GM12878 (cell line): ENCODE measurements at regions not wholly inside any gene's neighbourhood (a gene's known extent, or its start where the extent isn't known, plus 50 kb on each side); places are given as distances from the start of the nearest gene placed in this dataset.

Source experiments
- ATAC-seq: fragments of 200-7000 bp; cut with Tn5 transposase; 3 replicates; pipeline ENCODE4 v1.9.1; 2020; ENCODE audit warnings: mild to moderate bottlenecking, moderate library complexity
- BruUV-seq: library from RNA; stranded (reverse); fragments of 400-500 nt; replicated peaks from 2 replicates; lab custom pipeline; 2021; lab: Mats Ljungman, UMichigan
- CTCF ChIA-PET: fragments of 300-600 bp; sonication (Branson Sonifier 250); formaldehyde crosslinking; extraction: SDS; loops from one replicate; lab custom pipeline; 2021; ENCODE audit warnings: inconsistent platforms; lab: Yijun Ruan, JAX
- POLR2A ChIA-PET: fragments of 350-600 bp; formaldehyde crosslinking; extraction: SDS; loops from one replicate; lab custom pipeline; 2021; ENCODE audit warnings: inconsistent platforms; lab: Charles Lee
- RAD21 ChIA-PET: fragments of 300-600 bp; sonication (Branson Sonifier 250); formaldehyde crosslinking; loops from one replicate; lab custom pipeline; 2023; ENCODE audit warnings: antibody characterized with exemption; ENCODE audit not compliant: unreplicated experiment; lab: Charles Lee
- SMC1A ChIA-PET: fragments of 300-600 bp; sonication (Branson Sonifier 250); formaldehyde crosslinking; loops from one replicate; lab custom pipeline; 2023; ENCODE audit not compliant: unreplicated experiment, uncharacterized antibody; lab: Charles Lee
- DNase-seq: peaks from one replicate; pipeline ENCODE4 v3.0.0-alpha.2; 2011; ENCODE audit warnings: low read depth, low spot score
- FAIRE-seq: peaks from 3 replicates; lab custom pipeline; 2011; peaks lifted over from hg19 to GRCh38; lab: Jason Lieb, UNC
- H2AFZ ChIP-seq: 2 replicates; pipeline ENCODE4 v1.6.0; 2011; ENCODE audit warnings: low read depth, low read length, control low read depth; ENCODE audit not compliant: control insufficient read depth
- H3K27ac ChIP-seq: 2 replicates; pipeline ENCODE4 v1.5.1; 2011; ENCODE audit warnings: control low read depth; ENCODE audit not compliant: control insufficient read depth, insufficient read depth
- H3K27me3 ChIP-seq, 2 experiments: replicated peaks in 1 of 2; 2 replicates each; pipeline versions ENCODE4 v1.6.0 to v1.6.1; 2011; ENCODE audit warnings: low read length in 1 of 2; ENCODE audit not compliant: control insufficient read depth in 2 of 2, insufficient read depth in 2 of 2
- H3K36me3 ChIP-seq, 2 experiments: 2 replicates each; pipeline ENCODE4 v1.5.1; 2011; ENCODE audit warnings: low read length in 1 of 2; ENCODE audit not compliant: control insufficient read depth in 2 of 2, insufficient read depth in 2 of 2
- H3K4me1 ChIP-seq: 2 replicates; pipeline ENCODE4 v1.6.1; 2011; ENCODE audit warnings: mild to moderate bottlenecking, low read length, moderate library complexity, mixed read lengths; ENCODE audit not compliant: control insufficient read depth, insufficient read depth
- H3K4me2 ChIP-seq: 2 replicates; pipeline ENCODE4 v1.6.0; 2011; ENCODE audit warnings: control low read depth; ENCODE audit not compliant: control insufficient read depth, insufficient read depth
- H3K4me3 ChIP-seq: fragments of 200-600 bp; sonication (generic); 2 replicates; pipeline ENCODE4 v1.5.1; 2016
- H3K79me2 ChIP-seq: 2 replicates; pipeline ENCODE4 v1.6.0; 2011; ENCODE audit warnings: low read length; ENCODE audit not compliant: control insufficient read depth, insufficient read depth
- H3K9ac ChIP-seq: 2 replicates; pipeline ENCODE4 v1.8.0; 2011; ENCODE audit warnings: low read length, control low read depth, mixed read lengths; ENCODE audit not compliant: control insufficient read depth, insufficient read depth
- H3K9me3 ChIP-seq: replicated peaks from 3 replicates; pipeline ENCODE4 v1.5.1; 2011; ENCODE audit warnings: mild to moderate bottlenecking, low read length; ENCODE audit not compliant: control insufficient read depth, insufficient read depth
- H4K20me1 ChIP-seq: 2 replicates; pipeline ENCODE4 v1.6.0; 2011; ENCODE audit not compliant: control insufficient read depth, insufficient read depth
- CBX5 ChIP-seq: sonication (generic); IDR thresholded peaks from 2 replicates; pipeline ENCODE4 v1.6.1; 2016; ENCODE audit warnings: low read depth, moderate library complexity, mild to moderate bottlenecking, inconsistent platforms
- DPF2 ChIP-seq: fragments of 450-650 bp; IDR thresholded peaks from 2 replicates; pipeline ENCODE4 v1.6.1; 2017; ENCODE audit warnings: mild to moderate bottlenecking
- FOXK2 ChIP-seq: fragments of 450-650 bp; IDR thresholded peaks from 2 replicates; pipeline ENCODE4 v1.6.1; 2017; ENCODE audit warnings: mild to moderate bottlenecking, moderate library complexity
- HCFC1 ChIP-seq: fragments of 150-350 bp; IDR thresholded peaks from 2 replicates; pipeline ENCODE4 v1.6.1; 2014; ENCODE audit warnings: low read length
- HDAC2 ChIP-seq: fragments of 200-600 bp; sonication (generic); IDR thresholded peaks from 2 replicates; pipeline ENCODE4 v1.6.1; 2017
- JUND ChIP-seq: IDR thresholded peaks from 2 replicates; pipeline ENCODE4 v1.6.1; 2012; ENCODE audit warnings: low read depth, mild to moderate bottlenecking, low read length, improper control_type of control experiment, moderate library complexity
- KLF5 ChIP-seq: fragments of 450-650 bp; IDR thresholded peaks from 2 replicates; pipeline ENCODE4 v1.6.1; 2014; ENCODE audit warnings: mild to moderate bottlenecking; ENCODE audit not compliant: partially characterized antibody
- NFIC ChIP-seq: IDR thresholded peaks from 2 replicates; pipeline ENCODE4 v1.6.1; 2012; ENCODE audit warnings: low read depth, mild to moderate bottlenecking, inconsistent platforms, low read length, moderate library complexity
- POU2F2 ChIP-seq: IDR thresholded peaks from 3 replicates; pipeline ENCODE4 v1.6.1; 2011; ENCODE audit warnings: low read depth, mild to moderate bottlenecking, low read length, borderline replicate concordance
- SREBF2 ChIP-seq: IDR thresholded peaks from 2 replicates; pipeline ENCODE4 v1.6.1; 2012; ENCODE audit warnings: mild to moderate bottlenecking, low read length
- WGBS: methylation state at CpG from one replicate; pipeline ENCODE4 v1.1.6; 2016; ENCODE audit warnings: low lambda C conversion rate; ENCODE audit not compliant: insufficient replicate concordance, insufficient coverage; ENCODE audit errors: missing lambda C conversion rate; 5-methylcytosine and 5-hydroxymethylcytosine counted together
- in situ Hi-C: fragments of 300-500 bp; cut with MboI; formaldehyde crosslinking; loops from 9 replicates; pipeline ENCODE4 v1.14.3; 2018; ENCODE audit warnings: mixed read lengths
- intact Hi-C: fragments of 100-400 bp; cut with micrococcal nuclease; formaldehyde crosslinking; loops from one replicate; pipeline ENCODE4 v1.14.2; 2022; ENCODE audit not compliant: unreplicated experiment
- TF ChIP-seq, protein P1 (sequence below): fragments of 450-650 bp; IDR thresholded peaks from 2 replicates; pipeline ENCODE4 v1.6.1; 2017; ENCODE audit warnings: low read depth, mild to moderate bottlenecking, moderate library complexity
- TF ChIP-seq, protein P2 (sequence below): IDR thresholded peaks from 2 replicates; pipeline ENCODE4 v1.6.1; 2011; ENCODE audit warnings: low read depth, low read length, improper control_type of control experiment, borderline replicate concordance
- TF ChIP-seq, protein P3 (sequence below): fragments of 450-650 bp; IDR thresholded peaks from 2 replicates; pipeline ENCODE4 v1.6.1; 2016; ENCODE audit warnings: mild to moderate bottlenecking, moderate library complexity, borderline replicate concordance

DNA sequence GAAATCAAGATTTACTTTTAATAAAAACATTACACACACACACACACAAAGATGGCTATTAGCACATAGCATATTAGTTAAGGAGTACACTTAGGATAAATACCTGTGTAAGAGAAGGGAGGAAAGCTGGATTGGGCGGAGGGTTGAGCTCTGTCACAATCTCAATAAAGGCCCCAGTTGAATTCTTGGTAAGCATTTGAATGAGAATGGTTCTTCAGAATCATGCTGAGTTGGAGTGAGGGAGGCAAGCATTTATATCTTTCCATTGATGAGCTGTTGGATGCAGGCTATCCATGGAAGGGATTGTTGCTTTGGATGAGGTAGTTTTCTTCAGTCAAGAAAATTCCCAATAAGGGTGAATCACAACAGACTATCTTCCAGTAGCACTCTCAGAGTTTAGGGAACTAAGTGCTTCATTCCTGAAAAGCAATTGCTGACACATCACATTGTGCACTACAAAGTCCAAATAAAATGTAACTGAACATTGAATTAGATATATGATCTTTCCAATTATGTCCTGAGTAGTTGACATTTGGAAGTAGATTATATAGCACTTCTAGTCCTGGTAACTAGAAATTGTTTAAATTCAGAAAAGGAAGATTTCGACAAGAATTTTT lies 95.7 kb downstream of the SUCNR1 start:
- no peaks in the 10 kb centered on the region for H3K36me3 ChIP-seq
- H3K9me3 ChIP-seq, result no peaks in the 10 kb centered on the region
- H3K27me3 ChIP-seq, result no peaks in the 10 kb centered on the region
- in situ Hi-C loops (no loop called here), intact Hi-C loops (no loop called here)
- H2AFZ ChIP-seq, result no peak overlapping the region
- no peak for ATAC-seq
- BruUV-seq, result no TSS peak
- ChIA-PET RAD21 (no interaction called here), CTCF (interaction anchor here (1.0 kb wide), 1 partner anchor 9 kb away, joined by 4 read pairs; no protein-coding TSS in a partner anchor), POLR2A (no interaction called here), SMC1A (interaction anchor here (1.2 kb wide), 1 partner anchor 122 kb away, joined by 3 read pairs; no protein-coding TSS in a partner anchor)
- H3K4me3 ChIP-seq, result no peak overlapping the region
- FAIRE-seq, result no peak
- H3K4me2 ChIP-seq, result no peak overlapping the region
- H3K4me1 ChIP-seq, result no peaks in the 10 kb centered on the region
- TF ChIP-seq HDAC2, result no peak
- no peak for TF ChIP-seq JUND
- TF ChIP-seq, protein P1, sequence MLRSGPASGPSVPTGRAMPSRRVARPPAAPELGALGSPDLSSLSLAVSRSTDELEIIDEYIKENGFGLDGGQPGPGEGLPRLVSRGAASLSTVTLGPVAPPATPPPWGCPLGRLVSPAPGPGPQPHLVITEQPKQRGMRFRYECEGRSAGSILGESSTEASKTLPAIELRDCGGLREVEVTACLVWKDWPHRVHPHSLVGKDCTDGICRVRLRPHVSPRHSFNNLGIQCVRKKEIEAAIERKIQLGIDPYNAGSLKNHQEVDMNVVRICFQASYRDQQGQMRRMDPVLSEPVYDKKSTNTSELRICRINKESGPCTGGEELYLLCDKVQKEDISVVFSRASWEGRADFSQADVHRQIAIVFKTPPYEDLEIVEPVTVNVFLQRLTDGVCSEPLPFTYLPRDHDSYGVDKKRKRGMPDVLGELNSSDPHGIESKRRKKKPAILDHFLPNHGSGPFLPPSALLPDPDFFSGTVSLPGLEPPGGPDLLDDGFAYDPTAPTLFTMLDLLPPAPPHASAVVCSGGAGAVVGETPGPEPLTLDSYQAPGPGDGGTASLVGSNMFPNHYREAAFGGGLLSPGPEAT, result no peak
- no peak for TF ChIP-seq POU2F2
- TF ChIP-seq, protein P2, sequence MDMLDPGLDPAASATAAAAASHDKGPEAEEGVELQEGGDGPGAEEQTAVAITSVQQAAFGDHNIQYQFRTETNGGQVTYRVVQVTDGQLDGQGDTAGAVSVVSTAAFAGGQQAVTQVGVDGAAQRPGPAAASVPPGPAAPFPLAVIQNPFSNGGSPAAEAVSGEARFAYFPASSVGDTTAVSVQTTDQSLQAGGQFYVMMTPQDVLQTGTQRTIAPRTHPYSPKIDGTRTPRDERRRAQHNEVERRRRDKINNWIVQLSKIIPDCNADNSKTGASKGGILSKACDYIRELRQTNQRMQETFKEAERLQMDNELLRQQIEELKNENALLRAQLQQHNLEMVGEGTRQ, result no peak
- TF ChIP-seq FOXK2, result no peak
- TF ChIP-seq KLF5, result no peak
- TF ChIP-seq NFIC, result no peak
- no peak for TF ChIP-seq DPF2
- TF ChIP-seq CBX5, result no peak
- TF ChIP-seq SREBF2, result no peak
- TF ChIP-seq HCFC1, result no peak
- TF ChIP-seq, protein P3, sequence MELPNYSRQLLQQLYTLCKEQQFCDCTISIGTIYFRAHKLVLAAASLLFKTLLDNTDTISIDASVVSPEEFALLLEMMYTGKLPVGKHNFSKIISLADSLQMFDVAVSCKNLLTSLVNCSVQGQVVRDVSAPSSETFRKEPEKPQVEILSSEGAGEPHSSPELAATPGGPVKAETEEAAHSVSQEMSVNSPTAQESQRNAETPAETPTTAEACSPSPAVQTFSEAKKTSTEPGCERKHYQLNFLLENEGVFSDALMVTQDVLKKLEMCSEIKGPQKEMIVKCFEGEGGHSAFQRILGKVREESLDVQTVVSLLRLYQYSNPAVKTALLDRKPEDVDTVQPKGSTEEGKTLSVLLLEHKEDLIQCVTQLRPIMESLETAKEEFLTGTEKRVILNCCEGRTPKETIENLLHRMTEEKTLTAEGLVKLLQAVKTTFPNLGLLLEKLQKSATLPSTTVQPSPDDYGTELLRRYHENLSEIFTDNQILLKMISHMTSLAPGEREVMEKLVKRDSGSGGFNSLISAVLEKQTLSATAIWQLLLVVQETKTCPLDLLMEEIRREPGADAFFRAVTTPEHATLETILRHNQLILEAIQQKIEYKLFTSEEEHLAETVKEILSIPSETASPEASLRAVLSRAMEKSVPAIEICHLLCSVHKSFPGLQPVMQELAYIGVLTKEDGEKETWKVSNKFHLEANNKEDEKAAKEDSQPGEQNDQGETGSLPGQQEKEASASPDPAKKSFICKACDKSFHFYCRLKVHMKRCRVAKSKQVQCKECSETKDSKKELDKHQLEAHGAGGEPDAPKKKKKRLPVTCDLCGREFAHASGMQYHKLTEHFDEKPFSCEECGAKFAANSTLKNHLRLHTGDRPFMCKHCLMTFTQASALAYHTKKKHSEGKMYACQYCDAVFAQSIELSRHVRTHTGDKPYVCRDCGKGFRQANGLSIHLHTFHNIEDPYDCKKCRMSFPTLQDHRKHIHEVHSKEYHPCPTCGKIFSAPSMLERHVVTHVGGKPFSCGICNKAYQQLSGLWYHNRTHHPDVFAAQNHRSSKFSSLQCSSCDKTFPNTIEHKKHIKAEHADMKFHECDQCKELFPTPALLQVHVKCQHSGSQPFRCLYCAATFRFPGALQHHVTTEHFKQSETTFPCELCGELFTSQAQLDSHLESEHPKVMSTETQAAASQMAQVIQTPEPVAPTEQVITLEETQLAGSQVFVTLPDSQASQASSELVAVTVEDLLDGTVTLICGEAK, result no peak
- H3K9ac ChIP-seq, result no peak overlapping the region
- no peaks in the 10 kb centered on the region for H3K79me2 ChIP-seq
- no peak overlapping the region for H3K27ac ChIP-seq
- H4K20me1 ChIP-seq, result no peaks in the 10 kb centered on the region
- DNase-seq, result no peak
- WGBS, result 62% methylated on average over 2 of the region's 2 CpGs
